ENCODE measurements at regions not wholly inside any gene's neighbourhood (a gene's known extent, or its start where the extent isn't known, plus 50 kb on each side); places are given as distances from the start of the nearest gene placed in this dataset.
"Not testable (repeated sequence)": the region's sequence is repeated elsewhere in the genome, so short reads cannot be mapped to it uniquely, and the experiment has no call there.

DNA sequence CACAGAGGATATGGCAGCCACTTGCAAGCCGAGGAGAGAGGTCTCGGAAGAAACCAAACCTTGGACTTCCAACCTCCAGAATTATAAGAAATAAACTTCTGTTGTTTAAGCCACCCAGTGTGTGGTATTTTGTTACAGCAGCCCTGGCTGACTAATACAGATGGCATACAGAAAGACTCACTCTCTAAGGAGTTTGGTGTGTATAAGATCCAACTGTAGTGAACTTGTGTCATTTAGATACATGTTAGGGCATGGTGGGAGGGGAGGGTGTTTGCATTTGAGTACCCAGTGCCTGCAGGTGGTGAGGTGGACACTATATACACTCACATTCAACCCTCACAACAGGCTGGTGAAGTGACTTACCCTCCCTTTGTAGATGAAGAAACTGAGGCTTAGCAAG is 233.2 kb upstream of the KLF3 start:
- DNase-seq, result no peak

DNA sequence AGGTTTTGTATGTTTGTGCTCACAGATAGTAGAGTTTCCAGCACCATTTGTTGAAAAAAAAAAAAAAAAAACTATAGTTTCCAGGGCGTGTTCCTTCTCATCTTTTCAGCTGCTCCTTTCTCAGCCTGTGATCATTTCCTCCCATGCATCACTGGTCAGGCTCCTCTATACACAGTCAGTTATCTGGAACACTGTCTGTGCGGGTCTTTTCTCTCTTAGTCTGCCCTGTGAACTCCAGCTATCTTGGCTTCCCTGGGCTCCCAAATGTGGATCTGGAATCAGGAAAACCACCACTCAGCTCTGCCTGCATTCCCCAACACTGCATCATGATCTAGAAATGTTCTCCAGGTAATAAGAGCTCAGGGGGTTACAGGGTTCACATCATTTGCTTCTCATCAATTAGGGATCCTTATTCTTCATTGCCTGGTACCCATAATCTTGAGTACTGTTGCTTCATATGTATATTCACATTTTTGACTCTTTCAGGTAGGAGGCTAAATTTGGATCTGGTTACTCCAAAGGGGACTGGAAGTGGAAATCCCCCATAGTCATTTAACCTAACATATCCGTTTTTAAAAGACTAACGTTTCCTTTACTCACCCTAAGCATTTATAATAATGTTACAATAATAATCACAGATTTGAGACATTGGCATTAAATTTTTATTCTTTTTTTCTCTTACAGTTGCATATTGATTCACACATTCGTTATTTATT is 221.8 kb upstream of the KLF3 start:
- DNase-seq, result no peak

DNA sequence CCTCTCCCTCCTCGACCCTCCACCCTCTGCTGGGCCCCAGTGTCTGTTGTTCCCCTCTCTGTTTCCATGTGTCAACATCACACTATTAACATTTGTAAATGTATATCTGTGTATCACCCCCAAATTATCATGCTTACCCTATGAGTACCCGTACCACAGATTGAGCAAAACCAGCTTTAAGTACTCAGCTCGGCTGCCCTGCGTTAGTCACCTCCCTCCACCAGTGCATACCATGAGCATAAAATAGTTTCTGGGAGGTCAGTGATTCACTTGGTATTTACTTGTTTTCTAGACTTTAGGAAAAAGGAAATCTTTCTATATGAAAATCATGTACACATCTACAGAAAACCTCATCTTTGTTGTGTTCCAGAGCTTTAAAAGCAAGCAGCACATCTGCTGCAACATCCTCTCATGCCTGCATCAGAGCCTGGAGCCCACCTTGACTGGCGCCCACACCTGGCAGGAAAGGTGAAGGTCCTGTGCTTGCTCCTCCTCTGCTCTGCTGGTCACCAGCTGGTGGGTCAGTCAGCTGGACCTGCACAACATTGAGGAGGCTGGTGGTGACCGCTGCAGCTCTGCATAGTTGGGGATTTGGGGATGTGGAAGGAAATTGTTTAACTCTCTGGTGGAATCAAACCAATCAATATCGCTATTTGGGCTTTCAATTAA is 214.4 kb upstream of the KLF3 start:
- DNase-seq, result no peak

DNA sequence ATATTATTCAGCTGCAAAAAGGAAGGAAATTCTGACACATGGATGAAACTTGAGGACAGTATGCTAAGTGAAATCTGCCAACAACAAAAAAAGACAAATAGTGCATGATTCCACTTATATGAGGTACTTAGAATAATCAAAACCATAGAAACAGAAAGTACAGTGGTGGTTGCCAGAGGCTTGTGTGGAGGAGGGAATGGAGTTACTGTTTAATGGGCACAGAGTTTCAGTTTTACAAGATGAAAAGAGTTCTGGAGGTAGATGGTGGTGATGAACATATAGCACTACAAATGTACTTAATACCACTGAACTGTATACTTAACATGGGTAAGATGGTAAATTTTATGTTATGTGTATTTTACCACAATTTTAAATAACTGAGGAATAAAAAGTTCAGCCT is 212.0 kb upstream of the KLF3 start:
- DNase-seq, result no peak

DNA sequence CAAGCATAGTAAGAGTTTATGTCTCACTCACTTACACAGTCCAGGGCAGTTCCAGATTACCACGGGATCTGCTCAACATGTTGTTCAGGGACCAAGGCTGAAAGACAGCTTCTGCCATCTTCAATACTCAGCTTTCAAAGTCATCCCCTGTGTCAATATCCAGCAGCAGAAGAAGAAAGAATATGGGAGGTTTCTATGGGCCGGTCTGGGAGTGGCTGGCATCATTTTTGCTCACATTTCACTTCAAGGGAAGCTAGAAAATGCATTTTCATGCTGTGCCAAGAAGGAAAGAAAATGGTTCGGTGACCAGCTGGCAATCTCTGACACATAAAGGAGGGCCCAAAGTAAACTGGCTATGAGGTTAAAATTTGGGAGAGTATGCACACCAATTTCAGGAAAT is 211.5 kb upstream of the KLF3 start:
- DNase-seq, result no peak

DNA sequence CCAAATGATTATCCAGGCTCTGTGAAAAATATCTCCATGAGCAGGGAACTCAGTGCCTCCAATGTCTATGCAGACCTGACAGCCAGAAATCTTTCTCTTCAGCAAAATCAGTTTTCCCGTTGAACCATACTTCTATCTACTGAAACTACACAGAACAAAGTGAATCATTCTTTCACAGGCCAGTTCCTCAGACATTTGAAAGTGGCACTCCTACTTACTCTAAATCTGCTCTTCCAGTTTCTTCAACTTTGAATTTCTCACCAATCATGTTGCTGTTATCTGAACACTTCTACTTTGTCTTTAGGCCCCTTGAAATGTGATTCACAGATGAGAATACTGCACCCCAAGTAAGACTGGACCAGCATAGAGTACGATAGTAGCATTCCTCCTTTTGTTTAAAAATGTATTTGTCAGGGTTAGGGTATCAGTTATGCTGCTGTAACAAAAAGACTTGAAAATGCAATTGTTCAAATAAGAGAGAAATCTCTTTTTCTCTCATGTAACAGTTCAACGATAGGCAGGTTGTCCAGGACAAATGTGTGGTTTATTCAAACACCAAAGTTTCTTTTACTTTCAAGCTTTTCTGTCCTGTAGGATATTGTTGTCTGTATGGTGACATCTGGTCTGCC is 210.6 kb upstream of the KLF3 start:
- DNase-seq, result no peak

DNA sequence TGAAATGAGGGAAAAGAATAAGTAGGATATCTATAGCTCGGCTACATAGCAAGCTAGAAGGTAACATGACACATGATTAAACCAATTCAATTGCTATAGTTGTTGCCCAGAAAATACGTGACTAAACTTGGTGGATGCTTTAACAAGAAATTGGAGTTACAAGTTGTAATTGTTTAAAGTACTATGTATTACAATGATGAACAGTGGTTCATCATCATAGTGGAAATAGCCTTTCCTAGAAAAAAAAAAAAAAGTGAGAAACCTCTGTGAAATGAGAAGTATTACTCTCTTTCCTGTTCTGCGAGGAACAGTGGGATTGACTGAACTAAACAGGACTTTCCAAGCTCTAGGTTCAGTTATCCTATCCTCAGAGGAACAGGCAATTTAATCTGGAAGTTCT is 209.7 kb upstream of the KLF3 start:
- no peak for DNase-seq

DNA sequence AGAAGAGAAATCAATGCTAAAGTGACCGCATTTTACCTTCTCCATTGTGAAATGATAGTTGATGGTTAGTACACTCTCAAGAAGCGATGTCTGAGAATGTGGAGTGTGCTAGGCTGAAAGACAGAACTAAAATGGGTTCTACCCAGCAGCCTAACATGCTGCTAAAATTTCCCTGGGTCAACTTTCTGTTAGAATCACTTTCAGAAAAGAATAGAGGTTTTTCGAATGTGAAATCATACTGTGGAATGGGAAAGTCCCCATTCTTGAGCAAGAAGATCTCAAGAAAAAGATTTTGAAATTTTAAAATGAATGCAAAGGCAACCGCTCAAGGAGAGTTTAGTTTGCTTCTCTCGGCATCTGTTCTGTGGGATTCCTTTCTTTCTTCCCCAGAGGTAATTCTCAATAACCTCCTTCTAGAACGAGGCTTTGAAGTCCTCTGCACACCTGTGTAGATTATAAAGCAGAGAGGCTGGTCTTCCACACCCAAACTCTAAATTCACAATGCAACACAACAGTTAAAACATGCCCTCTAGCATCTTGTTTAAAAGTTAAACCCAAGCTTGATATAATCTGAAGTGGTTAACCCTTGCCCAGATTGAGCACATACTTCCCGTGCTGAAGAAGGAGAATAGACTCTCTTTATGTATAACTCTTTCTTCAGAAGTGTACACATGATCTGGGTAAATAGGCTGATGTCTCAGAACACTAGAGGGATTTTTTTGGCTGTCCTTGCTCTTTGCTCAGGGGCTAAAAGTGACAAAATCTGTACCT is 208.7 kb upstream of the KLF3 start:
- DNase-seq, result no peak

DNA sequence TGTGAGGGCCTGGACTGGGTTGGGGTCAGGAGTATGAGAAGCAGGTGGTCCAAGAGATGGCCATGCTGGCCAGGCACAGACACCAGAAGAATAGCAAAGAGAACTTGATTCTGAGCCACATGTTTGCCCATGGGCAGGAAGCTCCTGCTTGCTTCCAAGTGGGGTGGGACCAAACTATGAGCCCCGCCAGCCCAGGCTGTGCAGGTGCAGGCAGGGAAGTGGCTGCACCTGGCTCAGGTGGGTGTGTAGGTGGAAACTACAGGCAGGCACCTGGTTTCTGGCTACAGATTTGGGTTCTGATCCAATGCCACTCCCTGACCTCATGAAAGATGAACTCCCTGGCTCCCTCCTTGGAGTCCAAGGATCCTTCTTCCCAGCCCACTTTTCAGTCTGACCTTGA is 207.9 kb upstream of the KLF3 start:
- DNase-seq, result no peak

DNA sequence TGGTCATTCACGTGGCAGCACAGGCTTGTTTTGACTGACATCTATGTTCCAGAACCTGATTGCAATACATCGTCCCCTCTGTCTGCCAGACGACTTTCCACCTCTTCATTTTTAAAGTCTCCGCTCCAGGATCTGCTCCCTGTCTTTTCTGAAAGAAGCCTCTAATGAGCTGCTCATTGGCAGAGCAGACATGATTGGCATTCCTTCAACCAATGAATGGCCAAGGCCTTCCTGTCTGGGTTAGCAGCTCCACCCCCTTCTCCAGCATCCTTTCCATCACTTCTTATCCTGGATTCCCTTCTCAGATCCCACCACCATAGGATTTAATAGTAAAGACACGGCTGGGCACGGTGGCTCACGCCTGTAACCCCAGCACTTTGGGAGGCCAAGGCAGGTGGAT is 202.7 kb upstream of the KLF3 start:
- DNase-seq, result no peak

DNA sequence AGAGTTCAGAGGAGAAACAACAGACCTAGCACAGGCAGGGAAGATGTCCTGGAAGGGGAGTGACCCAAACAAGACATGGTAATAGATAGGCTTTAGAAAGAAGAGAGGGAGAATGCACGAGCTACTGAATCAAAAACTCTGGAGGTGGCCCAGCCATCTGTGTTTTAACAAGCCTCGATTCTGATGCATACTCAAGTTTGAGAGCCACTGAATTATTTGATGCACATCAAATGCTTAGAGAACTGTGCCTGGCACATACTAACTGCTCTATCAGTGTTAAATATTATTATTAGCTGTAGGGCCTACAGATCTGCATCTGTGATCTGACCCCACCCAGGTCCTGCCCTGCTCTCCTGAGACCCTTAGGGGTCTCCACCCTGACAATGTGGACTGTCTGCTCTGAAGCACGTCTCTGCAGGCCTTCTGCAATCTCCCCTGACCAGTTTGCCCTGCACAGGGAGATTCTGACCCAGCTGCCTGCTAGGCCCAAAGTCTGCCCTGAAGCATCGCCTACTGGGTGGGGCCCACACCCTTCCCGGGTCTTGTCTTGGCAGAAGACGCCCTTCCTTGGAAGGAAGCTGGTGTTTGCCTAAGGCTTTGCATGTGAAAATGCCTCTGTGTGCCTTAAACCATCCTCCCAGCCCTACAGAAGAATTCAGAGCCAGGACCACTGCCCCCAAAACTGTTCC is 201.5 kb upstream of the KLF3 start:
- no peak for DNase-seq

DNA sequence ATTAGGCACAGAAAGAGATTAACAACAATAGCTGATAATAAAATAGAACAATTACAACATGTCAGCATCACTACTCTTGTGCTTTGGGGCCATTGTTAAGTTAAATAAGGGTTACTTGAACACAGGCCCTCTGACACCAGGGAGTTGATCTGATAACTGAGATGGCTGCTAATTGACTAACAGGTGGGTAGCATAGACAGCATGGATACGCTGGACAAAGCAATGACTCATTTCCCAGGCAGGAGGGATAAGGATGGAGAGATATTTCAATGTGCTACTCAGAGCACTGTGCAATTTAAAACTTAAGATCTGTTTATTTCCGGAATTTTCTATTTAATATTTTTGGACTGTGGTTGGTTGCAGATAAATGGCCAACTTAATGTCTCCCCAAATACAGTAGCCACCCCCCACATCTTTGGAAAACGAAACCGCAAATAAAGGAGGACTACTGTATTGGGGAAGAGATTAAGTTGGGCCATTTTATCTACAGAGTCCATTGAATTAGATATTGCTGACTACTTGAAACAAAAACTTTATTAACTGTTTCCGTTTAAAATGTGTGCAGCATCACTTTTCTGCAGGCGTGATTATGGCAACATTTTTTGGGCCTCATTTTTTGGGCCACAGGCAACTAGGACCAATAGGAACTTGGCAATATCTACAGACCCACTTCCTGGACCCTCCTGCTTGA is 200.6 kb upstream of the KLF3 start:
- DNase-seq, result no peak

DNA sequence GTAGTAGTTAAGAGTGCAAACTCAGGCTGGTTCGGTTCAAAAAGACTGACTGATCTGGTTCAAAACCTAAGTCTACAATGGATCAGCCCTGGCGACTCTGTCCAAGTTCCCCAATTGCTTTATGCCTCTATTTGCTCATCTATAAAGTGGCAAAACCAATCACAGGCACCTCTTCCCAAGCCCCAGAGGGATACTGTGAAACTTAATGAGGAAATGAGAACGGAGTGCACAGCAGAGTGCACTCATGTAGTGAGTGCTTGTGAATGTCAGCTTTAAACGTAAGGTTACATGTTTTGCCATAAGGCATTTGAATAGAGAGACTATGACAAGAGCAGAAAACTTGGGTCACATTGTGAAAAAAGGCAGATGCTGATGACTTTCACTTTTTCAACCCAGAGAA is 199.7 kb upstream of the KLF3 start:
- DNase-seq, result no peak

DNA sequence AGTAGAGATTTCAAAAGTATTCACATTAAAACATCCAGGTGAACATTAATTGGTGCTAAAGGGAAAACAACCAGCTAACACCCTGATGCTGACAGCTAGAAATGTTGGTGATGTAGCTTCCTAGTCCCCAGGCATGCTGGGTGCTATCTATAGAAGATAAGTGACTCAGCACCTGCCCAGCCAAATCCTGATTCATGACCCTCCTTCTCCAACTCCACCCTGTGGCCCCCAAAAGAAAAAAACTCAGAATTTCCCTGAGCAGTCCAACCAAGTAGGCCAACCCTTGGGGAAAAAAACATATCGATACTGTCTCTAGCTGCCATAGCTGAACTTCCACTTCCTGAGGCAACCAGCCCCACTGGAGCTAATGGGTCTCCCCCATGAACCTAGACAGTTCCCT is 197.6 kb upstream of the KLF3 start:
- no peak for DNase-seq

DNA sequence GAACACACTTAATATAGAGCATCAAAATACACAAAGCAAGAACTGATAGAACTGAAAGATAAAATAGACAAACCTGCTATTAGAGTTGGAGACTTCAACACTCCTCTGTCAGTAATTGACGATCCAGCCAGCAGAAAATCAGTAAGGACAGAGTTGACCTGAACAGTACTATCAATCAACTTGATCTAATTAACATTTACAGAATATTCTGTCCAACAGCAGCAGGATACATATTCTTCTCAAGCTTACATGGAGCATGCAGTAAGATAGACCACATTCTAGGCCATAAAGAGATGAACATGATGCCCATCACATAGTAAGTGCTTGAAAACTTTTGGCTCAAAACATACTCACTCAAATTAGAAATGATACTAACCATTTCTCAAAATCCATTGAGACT is 196.7 kb upstream of the KLF3 start:
- DNase-seq, result no peak

DNA sequence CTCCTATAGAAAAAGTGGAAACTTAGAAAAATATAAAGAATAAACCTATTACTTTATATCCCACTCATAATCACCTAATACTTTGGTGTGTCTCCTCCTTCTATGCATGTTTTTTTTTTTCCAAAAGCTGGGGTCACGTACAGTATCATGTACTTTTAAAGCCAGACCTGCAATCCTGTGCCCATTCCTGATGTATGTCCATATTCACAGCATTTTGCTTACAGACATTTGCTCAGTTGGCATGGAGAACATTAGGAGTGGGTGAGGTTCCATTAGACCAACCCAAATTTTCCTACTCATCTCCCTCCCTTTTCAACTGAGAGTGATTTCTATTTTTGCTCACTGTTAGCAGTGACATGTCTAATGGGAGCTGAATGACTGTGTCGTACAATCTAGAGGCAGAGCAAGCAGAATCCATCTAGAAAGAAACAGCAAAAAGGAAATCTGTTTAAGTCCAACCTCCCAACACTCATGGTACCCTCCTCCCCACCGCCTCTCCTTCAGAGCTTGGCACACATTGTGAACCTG is 195.6 kb upstream of the KLF3 start:
- no peak for DNase-seq

DNA sequence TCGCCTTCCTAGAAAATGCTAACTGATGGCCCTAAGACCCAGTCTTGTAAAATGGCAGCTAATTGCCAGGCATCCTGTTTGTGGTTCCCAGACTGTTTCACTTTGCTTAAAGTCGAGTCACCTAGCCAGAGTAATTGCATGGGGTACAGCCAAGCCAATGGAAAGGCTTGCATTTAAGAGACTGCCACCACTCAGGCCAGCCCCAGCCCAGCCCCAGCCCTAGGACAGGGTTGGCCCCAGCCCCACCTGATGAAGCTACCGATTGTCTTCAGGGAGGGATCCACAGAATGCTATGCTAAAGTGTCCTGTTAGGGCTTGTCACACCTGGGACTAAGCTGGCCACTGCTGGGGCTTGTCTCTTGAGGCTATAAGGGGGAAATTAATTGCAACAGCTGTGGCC is 194.6 kb upstream of the KLF3 start:
- DNase-seq, result no peak

DNA sequence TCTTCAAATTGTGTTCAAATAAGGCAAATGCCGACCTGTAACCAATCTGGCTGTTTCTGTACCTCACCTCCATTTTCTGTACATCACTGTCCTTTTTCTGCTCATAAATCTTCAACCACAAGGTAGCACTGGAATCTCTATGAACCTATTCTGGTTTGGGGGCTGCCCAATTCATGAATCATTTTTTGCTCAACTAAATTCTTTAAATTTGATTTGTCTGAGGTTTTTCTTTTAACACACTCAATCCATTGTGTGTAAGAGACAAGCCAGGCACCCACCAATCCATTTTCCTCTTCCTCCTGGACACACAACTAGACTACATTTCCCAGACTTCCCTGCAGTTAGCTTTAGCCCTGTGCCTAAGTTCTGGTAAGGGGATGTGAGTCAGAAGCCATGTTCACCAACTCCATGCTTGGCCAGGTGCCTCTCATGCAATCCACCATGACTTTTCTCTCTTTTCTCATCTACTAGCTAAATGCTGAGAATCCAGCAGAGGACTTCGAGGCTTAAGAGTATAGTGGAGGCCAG is 193.2 kb upstream of the KLF3 start:
- no peak for DNase-seq

DNA sequence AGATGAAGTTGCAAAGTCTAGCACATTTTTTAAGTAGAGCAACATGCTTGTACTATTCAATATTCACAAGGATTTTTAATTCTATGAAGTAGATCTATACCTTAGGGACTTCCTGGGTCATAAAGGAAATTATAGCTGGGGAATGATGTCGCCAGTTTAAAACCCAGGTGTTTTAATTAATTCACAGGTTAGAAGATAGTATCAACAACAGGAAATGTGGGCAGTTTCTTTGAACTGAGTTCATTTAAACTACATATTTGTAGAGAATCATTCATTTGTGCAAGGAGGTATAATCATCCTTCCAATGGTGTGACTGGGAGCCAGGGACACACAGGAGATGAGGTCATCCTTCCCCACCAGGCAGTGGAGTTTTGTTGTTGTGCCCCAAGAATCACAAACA is 181.3 kb upstream of the KLF3 start:
- no peak for DNase-seq

DNA sequence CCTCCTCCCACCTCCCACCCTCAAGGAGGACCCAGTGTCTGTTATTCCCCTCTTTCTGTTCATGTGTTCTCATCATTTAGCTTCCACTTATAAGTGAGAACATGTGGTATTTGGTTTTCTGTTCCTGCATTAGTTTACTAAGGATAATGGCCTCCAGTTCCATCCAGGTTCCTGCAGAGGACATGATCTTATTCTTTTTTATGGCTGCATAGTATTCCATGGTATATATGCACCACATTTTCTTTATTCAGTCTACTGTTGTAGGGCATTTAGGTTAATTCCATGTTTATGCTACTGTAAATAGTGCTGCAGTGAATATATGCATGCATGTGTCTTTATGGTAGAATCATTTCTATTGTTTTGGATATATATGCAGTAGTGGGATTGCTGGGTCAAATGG is 180.4 kb upstream of the KLF3 start:
- not testable (repeated sequence) for DNase-seq

DNA sequence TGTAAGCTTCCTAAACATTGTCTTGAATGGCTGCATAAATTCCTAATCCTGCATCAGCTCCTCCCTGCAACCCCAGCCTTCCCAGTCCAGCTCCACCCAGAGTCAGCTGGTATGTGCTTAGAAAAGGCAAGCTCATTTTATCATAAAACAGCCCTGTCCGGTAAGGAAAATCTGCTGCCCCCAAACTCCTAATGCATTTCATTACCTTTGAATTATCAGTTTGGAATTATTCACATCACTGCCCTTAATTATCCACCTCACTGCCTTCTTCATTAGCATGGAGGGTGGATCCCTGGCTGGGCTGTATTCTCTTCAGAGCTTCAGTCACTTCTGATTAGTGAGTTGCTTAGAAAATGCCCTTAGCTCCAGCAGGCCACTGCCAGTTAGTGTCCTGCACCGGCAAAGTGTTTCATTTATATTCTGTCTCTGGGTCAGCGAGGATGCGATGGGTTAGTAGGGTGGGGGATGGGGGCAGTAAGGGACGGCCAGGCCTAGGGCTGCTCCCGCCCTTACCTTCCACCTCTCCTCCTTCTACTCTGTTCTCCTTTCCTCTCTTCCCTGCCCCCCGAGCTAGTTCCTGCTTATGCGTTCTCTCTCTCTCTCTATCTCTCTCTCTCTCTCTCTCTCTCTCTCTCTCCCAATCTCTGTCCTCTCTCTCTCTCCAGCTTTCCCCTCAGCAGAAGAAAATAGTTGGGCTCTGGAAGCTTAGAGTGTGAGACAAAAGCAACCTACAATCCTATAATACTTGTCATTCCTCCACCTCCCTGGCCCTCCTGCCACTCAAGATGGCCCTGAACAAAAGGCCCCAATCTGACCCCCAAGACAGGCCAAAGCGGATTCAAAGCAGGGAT is 174.8 kb upstream of the KLF3 start:
- DNase-seq, result no peak

Data from SIG-M5 (cell line).